ENCODE measurements at regions not wholly inside any gene's neighbourhood (a gene's known extent, or its start where the extent isn't known, plus 50 kb on each side); places are given as distances from the start of the nearest gene placed in this dataset.
"Not testable (repeated sequence)": the region's sequence is repeated elsewhere in the genome, so short reads cannot be mapped to it uniquely, and the experiment has no call there.

DNA sequence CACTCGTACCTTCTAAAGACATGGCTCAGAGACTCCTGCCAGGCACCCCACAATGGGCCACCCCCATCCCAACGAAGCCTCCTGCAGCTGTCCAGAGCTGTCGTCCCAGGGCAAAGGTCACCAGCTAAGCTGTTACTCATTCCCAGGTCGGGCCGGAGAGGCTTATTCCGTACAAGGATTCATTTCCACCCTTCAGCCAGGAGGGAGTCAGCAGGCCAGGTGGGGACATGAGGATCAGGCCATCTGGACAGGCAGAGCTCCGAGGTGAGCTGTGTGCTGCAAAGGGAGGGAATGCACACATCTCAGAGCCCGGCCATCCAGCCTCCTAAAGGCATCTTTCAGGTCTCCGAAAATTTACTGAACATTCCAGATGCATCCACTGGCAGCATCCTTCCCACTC is 63.9 kb upstream of the NANOS1 start:
- DNase-seq (ENCODE audit: low read depth), result no peak

DNA sequence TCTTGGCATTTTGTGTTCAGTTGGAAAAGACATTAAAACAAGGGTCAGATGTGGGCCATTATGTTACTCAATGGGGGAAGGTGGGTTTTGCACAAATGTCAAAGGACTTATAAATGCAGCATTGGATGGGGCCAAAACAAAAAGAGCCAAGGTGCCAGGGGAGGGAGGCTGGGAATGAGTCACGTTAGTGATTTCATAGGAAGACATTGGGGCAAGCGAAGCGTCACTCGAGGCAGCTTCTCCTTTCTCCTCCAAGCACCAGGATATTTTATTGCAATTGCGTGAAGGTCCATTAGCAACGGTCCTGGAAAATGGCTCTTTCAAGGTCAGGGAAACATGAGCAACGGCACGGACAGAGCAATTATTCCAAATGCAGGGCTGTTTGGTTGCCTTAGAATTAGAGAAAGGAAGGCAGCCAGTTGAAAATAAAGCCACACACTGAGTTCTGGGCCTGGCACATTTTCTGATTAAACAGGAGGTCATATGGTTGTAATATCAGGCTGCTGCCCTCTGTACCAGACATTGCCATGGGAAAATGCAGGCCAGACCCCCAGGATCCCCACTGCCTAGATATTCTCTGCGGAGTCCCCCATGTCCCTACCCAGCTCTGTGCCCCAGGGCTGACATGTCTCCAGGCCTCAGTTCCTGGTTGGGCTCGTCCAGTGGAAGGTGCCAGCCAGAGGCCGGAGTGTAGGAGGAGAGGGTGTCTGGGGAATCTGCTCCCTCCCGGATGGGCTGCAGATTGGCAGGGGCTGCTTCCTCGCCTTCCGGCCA is 63.3 kb upstream of the NANOS1 start:
- DNase-seq (ENCODE audit: low read depth), result no peak

DNA sequence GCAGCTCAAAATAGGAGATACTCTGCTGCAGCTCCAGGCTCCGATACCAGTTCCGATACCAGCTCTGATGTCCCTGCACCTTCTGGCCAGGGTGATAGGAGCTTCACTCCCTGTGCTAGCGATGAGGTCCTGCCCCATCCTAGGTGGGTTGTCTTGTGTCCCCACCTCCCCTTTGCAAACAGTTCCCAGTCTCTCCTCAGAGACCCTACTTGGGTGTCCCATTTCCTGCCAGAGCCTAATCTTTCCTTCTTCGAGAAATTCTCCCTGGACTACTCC is 62.7 kb upstream of the NANOS1 start:
- no peak for DNase-seq (ENCODE audit: low read depth)

DNA sequence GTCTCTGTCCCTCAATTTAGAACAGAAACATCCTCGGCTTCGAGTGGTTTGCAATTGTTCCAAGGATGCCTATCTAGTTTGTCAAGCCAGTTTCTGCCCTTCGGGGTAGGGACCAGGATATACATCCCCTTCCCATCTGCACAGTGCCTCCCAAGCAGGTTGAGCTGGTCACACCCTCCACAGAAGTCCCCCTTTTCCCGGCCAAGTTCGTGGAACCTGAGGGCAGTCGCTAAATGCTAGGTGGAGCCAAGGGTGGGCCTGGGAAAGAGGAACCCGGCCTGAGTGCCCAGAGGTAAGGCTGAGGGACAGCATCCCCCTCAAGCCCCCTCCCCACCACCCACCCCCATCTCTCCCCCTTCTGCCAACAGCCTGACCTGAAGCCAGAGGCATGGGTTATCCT is 62.4 kb upstream of the NANOS1 start:
- no peak for DNase-seq (ENCODE audit: low read depth)

DNA sequence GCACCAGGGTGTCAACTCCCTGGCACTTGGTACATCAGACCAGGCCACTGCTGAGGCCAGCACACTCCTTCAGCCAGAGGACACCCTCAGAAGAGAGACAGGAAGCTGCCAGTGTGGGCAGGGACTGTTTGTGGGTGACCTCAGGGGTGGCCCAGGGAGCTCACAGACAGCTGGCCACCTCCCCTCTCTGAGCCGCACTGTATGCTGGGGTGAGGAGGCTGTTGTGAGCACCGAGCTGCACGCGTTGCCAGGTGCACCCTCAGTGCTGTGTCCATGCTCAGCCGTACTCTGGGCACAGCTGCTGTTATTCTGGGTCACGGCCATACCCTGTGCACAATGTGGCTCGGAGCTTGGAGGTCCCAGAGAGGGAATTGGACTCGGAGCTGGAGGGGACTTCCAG is 61.5 kb upstream of the NANOS1 start:
- no peak for DNase-seq (ENCODE audit: low read depth)

DNA sequence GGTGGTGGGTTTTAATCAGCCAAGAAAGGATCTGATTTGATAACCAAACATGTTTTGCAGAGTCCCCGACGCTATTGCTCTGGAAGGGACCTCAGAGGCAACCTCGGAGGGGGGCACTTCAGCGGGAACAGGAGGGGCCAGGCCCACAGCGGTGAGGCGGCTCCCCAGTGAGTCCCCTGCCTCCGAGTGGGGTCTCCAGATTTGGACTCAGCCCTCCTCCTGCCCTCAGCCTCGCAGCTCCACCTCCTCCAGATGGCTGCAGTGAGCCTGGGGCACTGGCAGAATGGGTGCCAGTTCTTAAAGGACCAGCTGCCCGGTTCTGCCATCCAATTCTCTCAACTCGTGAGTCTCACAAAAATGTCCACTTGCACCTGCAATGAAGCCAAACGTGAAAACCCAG is 61.0 kb upstream of the NANOS1 start:
- DNase-seq (ENCODE audit: low read depth), result no peak

DNA sequence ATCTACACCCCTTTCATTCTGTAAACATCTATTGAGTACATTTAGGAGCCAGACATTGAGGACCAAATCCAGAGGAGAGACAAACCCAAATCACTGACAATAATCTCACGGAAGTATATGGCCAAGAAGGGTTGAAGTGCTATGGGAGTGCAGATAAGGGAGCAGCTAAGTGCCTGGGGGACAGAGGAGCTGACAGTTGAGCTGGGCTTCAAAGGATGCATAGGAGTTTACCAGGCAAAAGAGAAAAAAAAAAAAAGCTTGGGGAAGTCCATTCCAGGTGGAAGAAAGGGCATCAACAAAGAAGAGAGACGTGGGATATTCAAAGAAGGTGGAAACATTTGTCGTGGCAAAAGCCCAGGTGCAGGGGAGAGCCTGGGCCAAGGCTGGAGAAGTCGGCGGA is 60.5 kb upstream of the NANOS1 start:
- DNase-seq (ENCODE audit: low read depth), result no peak

DNA sequence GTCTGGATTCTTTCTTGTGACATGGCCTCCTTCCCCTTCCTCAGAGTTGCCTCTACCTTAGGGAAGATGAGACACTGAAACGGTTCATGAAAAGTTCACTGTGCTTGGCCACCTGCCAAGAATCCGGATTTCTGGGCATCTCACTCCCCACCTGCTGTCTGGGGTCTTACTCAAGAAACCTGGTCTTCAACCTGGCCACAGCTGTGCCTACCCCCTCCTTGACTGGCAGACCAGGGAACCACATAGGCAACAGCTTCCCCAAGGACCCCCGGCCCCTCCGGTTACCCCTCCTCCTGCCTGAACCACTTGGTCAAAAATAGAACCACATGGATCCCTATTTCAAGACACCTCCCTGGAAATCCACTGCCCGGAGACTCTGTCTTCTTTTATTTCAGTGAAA is 58.7 kb upstream of the NANOS1 start:
- no peak for DNase-seq (ENCODE audit: low read depth)

DNA sequence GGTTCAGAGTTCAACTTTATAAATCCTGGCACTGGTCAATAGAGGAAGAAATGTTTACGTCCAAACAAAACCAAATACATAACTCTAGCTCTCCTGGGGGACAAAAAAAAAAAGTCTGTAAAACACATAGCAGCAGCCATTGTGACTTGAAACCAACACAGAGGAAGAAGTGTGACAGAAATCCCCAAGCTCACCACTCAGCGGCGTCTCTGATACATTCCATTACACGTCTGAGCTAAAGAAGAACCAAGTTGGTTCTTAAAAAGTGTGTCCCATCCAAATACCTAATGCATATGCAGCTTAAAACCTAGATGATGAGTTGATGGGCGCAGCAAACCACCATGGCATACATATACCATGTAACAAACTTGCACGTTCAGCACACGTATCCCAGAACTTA is 58.3 kb upstream of the NANOS1 start:
- DNase-seq (ENCODE audit: low read depth), result no peak

DNA sequence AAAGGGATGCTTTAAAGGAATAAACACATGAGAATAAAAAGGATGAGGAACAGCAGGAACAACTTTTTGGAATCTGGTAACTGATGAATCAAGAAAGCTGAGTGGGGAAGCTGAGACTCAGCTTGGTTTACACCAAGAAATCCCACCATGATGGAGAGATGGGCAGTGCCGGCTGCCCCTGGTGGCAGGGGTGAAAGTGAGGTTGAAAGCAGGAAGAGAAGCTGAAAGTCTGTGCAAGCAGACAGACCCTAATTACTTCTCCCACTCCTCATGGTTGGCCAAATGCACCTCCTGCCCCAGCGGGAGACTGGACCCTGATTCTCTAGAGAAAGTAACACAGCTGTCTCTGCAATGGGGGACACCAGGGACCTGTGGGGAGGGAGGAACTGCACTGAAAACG is 57.6 kb upstream of the NANOS1 start:
- no peak for DNase-seq (ENCODE audit: low read depth)

DNA sequence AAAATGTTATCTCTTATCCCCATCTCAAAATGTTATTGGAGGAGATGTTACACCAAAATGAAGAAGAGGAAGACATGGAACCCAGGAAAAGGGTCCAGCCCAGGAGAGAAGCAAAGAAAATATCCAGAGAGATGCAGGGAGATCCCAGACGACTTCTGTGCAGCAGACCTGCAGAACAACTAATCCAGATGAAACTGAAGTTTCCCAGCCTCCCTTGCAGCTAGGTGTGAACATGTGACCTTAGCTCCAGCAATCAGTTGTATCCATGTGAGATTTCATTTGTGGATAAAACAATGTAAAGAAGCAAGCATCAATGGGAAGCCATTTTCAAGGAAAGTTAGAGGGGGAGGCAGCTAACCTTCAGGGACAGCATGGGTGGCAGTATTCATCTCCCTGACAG is 55.8 kb upstream of the NANOS1 start:
- no peak for DNase-seq (ENCODE audit: low read depth)

DNA sequence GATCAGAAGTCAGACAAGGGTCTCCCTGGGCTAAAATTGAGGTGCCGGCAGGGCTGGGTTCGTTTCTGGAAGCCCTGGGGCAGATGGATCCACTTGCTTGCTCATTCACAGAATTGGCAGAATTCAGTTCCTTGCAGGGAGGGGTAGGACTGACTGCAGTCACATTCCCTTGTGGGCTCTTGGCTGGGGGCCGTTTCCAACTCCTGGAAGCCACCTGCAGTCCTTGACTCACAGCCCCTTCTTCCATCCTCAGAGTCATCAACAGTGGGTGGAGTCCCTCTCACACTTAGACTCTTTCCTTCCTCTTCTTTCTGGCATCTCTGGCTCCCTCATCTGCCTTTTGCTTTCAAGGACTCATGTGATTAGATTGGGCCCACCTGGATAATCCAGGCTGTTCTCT is 54.6 kb upstream of the NANOS1 start:
- DNase-seq (ENCODE audit: low read depth), result no peak

DNA sequence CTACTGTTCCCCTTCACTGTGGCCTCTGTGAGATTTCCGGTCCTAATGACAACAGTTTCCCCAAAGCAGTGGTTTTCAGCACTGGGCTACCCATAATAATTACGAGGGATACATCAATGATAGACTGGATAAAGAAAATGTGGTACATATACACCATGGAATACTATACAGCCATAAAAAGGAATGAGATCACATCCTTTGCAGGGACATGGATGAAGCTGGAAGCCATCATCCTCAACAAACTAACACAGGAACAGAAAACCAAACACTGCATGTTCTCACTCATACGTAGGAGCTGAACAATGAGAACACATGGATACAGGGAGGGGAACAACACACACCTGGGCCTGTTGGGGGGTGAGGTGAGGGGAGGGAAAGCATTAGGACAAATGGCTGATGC is 53.3 kb upstream of the NANOS1 start:
- DNase-seq (ENCODE audit: low read depth), result not testable (repeated sequence)

DNA sequence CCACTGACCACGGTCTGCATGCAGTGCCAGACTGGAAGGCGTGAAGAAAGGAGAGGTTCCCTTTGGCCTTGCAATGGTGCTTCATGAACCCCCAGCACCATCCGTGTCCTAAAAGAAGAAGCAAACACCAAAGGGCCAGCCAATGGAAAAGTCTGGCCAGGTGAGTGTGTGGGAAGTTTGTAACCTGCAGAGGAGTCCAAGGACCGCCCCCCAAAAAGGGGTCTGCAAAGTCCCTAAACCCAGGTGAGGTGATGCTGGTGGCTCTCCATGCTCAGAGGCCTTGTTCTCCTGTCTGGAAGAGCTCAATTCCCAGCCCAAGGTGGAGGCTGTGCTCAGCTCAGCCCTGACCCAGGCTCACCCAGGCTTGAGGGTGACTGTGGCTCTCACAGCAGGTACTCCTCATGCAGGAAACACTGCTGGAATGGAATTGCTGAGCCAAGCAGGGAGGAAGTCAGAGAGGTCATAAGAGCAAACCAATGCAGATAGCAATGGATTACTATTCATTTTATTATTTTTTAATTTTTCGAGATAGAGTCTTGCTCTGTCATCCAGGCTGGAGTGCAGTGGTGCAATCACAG is 52.4 kb upstream of the NANOS1 start:
- no peak for DNase-seq (ENCODE audit: low read depth)

DNA sequence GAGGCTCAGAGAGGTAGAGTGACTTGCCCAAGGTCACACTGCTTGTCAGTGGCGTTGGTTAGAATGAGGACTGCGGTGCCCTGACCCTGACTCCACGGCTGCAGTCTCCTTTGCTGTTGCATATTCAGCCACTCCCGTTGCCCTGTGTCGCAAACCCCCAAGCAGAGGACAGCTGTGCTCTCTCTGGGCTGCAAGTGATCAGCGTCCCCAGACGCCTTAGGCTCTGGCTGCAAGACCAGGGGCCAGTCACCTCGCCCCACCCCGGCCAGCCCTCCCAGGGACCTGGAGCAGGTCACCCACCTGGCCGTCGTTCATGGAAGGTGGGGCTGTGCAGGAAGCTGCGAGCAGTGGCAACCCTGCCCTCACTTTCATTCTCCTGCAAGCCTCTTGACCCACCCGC is 51.7 kb upstream of the NANOS1 start:
- DNase-seq (ENCODE audit: low read depth), result no peak

DNA sequence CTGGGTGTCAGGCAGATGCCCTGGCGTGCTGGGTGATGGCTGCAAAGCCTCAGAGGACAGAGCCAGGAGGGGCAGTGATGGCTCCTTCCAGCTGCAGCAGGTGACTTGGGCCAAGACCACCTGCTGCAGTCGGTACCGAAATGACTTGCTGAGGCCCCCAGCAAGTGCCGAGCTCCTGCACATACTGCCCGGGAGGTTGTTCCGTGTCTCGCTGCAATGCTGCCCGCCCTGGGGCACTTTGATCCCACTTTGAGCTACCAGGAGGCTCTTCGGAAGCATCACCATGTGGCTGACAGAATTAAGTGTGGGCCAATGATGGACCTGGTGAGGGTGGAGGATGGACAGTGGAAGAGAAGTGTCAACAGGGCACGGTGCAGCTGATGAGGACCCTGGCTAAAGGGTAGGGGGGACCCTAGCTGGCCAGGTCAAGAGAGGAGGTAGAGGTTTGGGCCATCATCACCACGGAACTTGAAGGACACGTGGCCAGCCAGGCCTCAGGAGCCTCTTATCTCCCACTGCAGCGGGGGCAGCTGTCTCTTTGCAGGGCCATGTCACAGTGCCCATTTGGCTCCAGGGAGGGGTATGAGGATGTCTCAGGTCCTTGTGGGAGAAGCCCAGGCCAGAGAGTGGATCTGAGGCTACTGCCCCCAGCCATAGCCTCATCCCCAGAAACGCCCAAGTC is 51.1 kb upstream of the NANOS1 start:
- DNase-seq (ENCODE audit: low read depth), result no peak

DNA sequence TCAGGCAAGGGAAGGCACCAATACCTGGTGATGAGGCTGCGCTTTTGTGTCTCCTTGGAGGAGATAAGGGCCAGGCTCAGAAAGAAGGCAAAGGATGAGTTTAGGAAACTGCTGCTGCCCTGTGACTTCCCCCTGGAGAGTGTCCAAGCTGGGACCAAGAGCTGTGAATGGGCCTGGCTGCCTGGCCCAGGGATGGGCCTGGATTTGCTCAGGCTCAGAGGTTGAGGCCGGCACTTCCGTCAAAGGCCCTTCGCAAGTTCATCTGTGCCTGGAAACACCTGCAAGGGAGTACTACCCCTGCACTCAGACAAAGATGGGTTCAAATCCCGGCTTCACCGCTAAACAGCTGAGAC is 50.5 kb upstream of the NANOS1 start:
- no peak for DNase-seq (ENCODE audit: low read depth)

DNA sequence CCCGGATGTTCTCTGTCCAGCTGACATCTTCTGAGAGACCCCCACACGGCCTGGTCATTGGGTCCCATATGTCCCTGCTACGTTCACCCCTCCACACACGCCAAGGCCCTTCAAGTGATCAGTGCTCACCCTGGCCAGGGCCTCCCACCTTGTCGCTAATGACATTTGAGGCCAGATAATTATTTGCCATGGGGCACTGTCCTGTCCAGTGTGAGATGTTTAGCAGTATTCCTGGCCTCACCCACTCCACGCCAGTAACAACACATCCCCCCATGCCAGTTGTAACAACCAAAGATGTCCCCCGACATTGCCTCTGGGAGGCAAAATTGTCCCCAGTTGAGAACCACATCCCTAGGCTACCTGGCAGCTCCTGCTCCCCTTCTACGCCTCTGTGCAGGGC is 49.9 kb upstream of the NANOS1 start:
- DNase-seq (ENCODE audit: low read depth), result no peak
